ENCODE measurements at regions not wholly inside any gene's neighbourhood (a gene's known extent, or its start where the extent isn't known, plus 50 kb on each side); places are given as distances from the start of the nearest gene placed in this dataset.

- TF ChIP-seq CTCF (IDR thresholded peaks at IDR 0.05; ENCODE audit: borderline replicate concordance, insufficient read depth, low read depth, low read length) = no peak
- H3K4me3 ChIP-seq (ENCODE audit: low read depth, low read length) = no peak overlapping the region
Observed at GRCh38 chr2:39609917-39610316, 55.8 kb upstream of the TMEM178A start.

GRCh38 chr2:39615675-39616074 lies 50.0 kb upstream of the TMEM178A start:
- TF ChIP-seq CTCF (IDR thresholded peaks at IDR 0.05; ENCODE audit: borderline replicate concordance, insufficient read depth, low read depth, low read length) = no peak
- H3K4me3 ChIP-seq (ENCODE audit: low read depth, low read length) = no peak overlapping the region
